Esophagus squamous epithelium (tissue), 5 donors: ENCODE measurements at regions not wholly inside any gene's neighbourhood (a gene's known extent, or its start where the extent isn't known, plus 50 kb on each side); places are given as distances from the start of the nearest gene placed in this dataset.
"Not testable (repeated sequence)": the region's sequence is repeated elsewhere in the genome, so short reads cannot be mapped to it uniquely, and the experiment has no call there.

Experiments used
- DNase-seq: peaks from one replicate; lab custom pipeline; 2025; lab: John Stamatoyannopoulos, UW
- H3K27ac ChIP-seq, 4 donors: fragments of 200-600 bp; sonication (generic); one replicate each; pipeline ENCODE4 v1.5.1; 2016 to 2019; ENCODE audit warnings: mild to moderate bottlenecking in 1 of 4
- H3K27me3 ChIP-seq, 4 donors: fragments of 200-600 bp; sonication (generic); 1 replicate in 3 of 4; 2 replicates in 1 of 4; pipeline versions ENCODE4 v1.5.1 to v1.6.0; 2017 to 2021; ENCODE audit warnings: antibody characterized with exemption in 1 of 4
- H3K36me3 ChIP-seq, 3 donors: fragments of 200-600 bp; sonication (generic); one replicate each; pipeline ENCODE4 v1.5.1; 2016 to 2019
- H3K4me1 ChIP-seq, 3 donors: fragments of 200-600 bp; sonication (generic); one replicate each; pipeline ENCODE4 v1.5.1; 2017 to 2019
- H3K4me3 ChIP-seq, 4 donors: fragments of 200-600 bp; sonication (generic); 1 replicate in 3 of 4; 2 replicates in 1 of 4; pipeline ENCODE4 v1.5.1; 2016 to 2019; ENCODE audit warnings: mild to moderate bottlenecking in 2 of 4, moderate library complexity in 1 of 4
- H3K9me3 ChIP-seq, 3 donors: fragments of 200-600 bp; sonication (generic); one replicate each; pipeline ENCODE4 v1.5.1; 2016 to 2019
- CTCF ChIP-seq, 6 experiments: fragments of 450-650 bp in 4 of 6; fragments of 200-600 bp in 2 of 6; sonication (generic) in 2 of 6; IDR thresholded peaks; one replicate each; pipeline ENCODE4 v1.5.1; 2016 to 2019; ENCODE audit warnings: antibody characterized with exemption in 6 of 6, mild to moderate bottlenecking in 4 of 6, moderate library complexity in 4 of 6
- POLR2A ChIP-seq, 4 donors: fragments of 450-650 bp; IDR thresholded peaks; one replicate each; pipeline ENCODE4 v1.6.1; 2017; ENCODE audit warnings: antibody characterized with exemption in 4 of 4, mild to moderate bottlenecking in 4 of 4, moderate library complexity in 3 of 4
- WGBS, 2 donors: methylation state at CpG; one replicate each; pipeline ENCODE4 v1.1.5; 2018; 5-methylcytosine and 5-hydroxymethylcytosine counted together
- intact Hi-C: fragments of 100-400 bp; cut with DNase I; formaldehyde crosslinking; loops from one replicate; pipeline ENCODE4 v1.15.0; 2022
- donor health status: DM: yes; HTN: yes; CAD: no.

GRCh38 chr18:4536447-4536846 is 81.3 kb upstream of the DLGAP1 start:
- intact Hi-C loops, result no loop called here
- H3K9me3 ChIP-seq, result peaks cover 0 to 28% (median 5%) of the 10 kb centered on the region in 3 donors
- TF ChIP-seq POLR2A (IDR thresholded peaks at IDR 0.05) (no peak), CTCF (IDR thresholded peaks at IDR 0.05) (no peak)
- no peak for DNase-seq
- no peaks in the 10 kb centered on the region for H3K36me3 ChIP-seq
- no peak overlapping the region for H3K27ac ChIP-seq
- no peaks in the 10 kb centered on the region for H3K4me1 ChIP-seq
- H3K4me3 ChIP-seq, result no peak overlapping the region
- H3K27me3 ChIP-seq, result no peaks in the 10 kb centered on the region

- H3K9me3 ChIP-seq, result peaks cover 0 to 9% (median 5%) of the 10 kb centered on the region in 3 donors
- no peaks in the 10 kb centered on the region for H3K4me1 ChIP-seq
- TF ChIP-seq CTCF (IDR thresholded peaks at IDR 0.05) (no peak), POLR2A (IDR thresholded peaks at IDR 0.05) (no peak)
- no peak for DNase-seq
- H3K27me3 ChIP-seq, result no peaks in the 10 kb centered on the region
- no peak overlapping the region for H3K27ac ChIP-seq
- H3K4me3 ChIP-seq, result no peak overlapping the region
- H3K36me3 ChIP-seq, result no peaks in the 10 kb centered on the region
- intact Hi-C loops, result no loop called here
Observed at GRCh38 chr18:4528405-4528804, 73.3 kb upstream of the DLGAP1 start.

- H3K27ac ChIP-seq, DNase-seq, H3K4me3 ChIP-seq, H3K4me1 ChIP-seq, H3K9me3 ChIP-seq, intact Hi-C loops, H3K36me3 ChIP-seq, H3K27me3 ChIP-seq: not testable (repeated sequence)
- 32 to 44% methylated on average over 10 of the region's 10 CpGs for WGBS, 2 donors
Observed at GRCh38 chr18:4527826-4528225, 72.7 kb upstream of the DLGAP1 start.

- no peaks in the 10 kb centered on the region for H3K27me3 ChIP-seq
- WGBS, 2 donors, result 64 to 67% methylated on average over 4 of the region's 4 CpGs
- no peak overlapping the region for H3K27ac ChIP-seq
- TF ChIP-seq CTCF (IDR thresholded peaks at IDR 0.05), result no peak
- no peak overlapping the region for H3K4me3 ChIP-seq
- intact Hi-C loops, result no loop called here
- no peaks in the 10 kb centered on the region for H3K4me1 ChIP-seq
- no peaks in the 10 kb centered on the region for H3K36me3 ChIP-seq
- no peak for DNase-seq
- H3K9me3 ChIP-seq, result no peaks in the 10 kb centered on the region
Observed at GRCh38 chr18:4524096-4524495, 69.0 kb upstream of the DLGAP1 start.

- Histone ChIP-seq H3K9me3 (peaks cover 0 to 6% (median 0%) of the 10 kb centered on the region in 3 donors), H3K27ac (no peak overlapping the region), H3K4me1 (no peaks in the 10 kb centered on the region), H3K4me3 (no peak overlapping the region), H3K36me3 (no peaks in the 10 kb centered on the region), H3K27me3 (no peaks in the 10 kb centered on the region)
- WGBS, 2 donors, result 80 to 88% methylated on average over 5 to 6 of the region's 6 CpGs
- no peak for DNase-seq
- intact Hi-C loops, result no loop called here
- TF ChIP-seq CTCF (IDR thresholded peaks at IDR 0.05) (no peak), POLR2A (IDR thresholded peaks at IDR 0.05) (no peak)
Observed at GRCh38 chr18:4511166-4511565, 56.1 kb upstream of the DLGAP1 start.

- 90% methylated on average over 1 of the region's 1 CpG; no CpG with 5 or more reads in 1 of the 2 donors for WGBS, 2 donors
- TF ChIP-seq CTCF (IDR thresholded peaks at IDR 0.05) (no peak), POLR2A (IDR thresholded peaks at IDR 0.05) (no peak)
- H3K27ac ChIP-seq, result no peak overlapping the region
Observed at GRCh38 chr18:4510711-4511110, 55.6 kb upstream of the DLGAP1 start.

More at GRCh38 chr18:4510711-4511110, 55.6 kb upstream of the DLGAP1 start:
- DNase-seq, result no peak
- Histone ChIP-seq H3K4me3 (no peak overlapping the region), H3K36me3 (no peaks in the 10 kb centered on the region), H3K9me3 (peaks cover 0 to 6% (median 0%) of the 10 kb centered on the region in 3 donors), H3K27me3 (no peaks in the 10 kb centered on the region), H3K4me1 (no peaks in the 10 kb centered on the region)
- intact Hi-C loops, result no loop called here
